GM23338 (cell line): ENCODE measurements at regions not wholly inside any gene's neighbourhood (a gene's known extent, or its start where the extent isn't known, plus 50 kb on each side); places are given as distances from the start of the nearest gene placed in this dataset.

ENCODE experiments used
- ATAC-seq: fragments of 200-7000 bp; cut with Tn5 transposase; 3 replicates; pipeline ENCODE4 v1.9.1; 2020
- DNase-seq: peaks from one replicate; pipeline ENCODE4 v3.0.0-alpha.2; 2015; ENCODE audit warnings: low spot score
- H2AFZ ChIP-seq: fragments of 200-600 bp; sonication (generic); 2 replicates; pipeline ENCODE4 v1.8.0; 2016; ENCODE audit warnings: antibody characterized with exemption, mild to moderate bottlenecking, moderate library complexity
- H3F3A ChIP-seq: fragments of 200-600 bp; sonication (generic); replicated peaks from 2 replicates; pipeline ENCODE4 v1.8.0; 2017; ENCODE audit warnings: antibody characterized with exemption, mixed run types, low read depth
- H3K27ac ChIP-seq: fragments of 200-600 bp; sonication (generic); 2 replicates; pipeline ENCODE4 v1.6.1; 2016; ENCODE audit warnings: low read depth
- H3K27me3 ChIP-seq: fragments of 200-600 bp; sonication (generic); 2 replicates; pipeline ENCODE4 v1.8.0; 2016; ENCODE audit warnings: mild to moderate bottlenecking, mixed run types, moderate library complexity; ENCODE audit not compliant: insufficient read depth
- H3K36me3 ChIP-seq: fragments of 200-600 bp; sonication (generic); 2 replicates; pipeline ENCODE4 v1.8.0; 2016; ENCODE audit warnings: mild to moderate bottlenecking; ENCODE audit not compliant: insufficient read depth
- H3K4me1 ChIP-seq: fragments of 200-600 bp; sonication (generic); 2 replicates; pipeline ENCODE4 v1.8.0; 2016; ENCODE audit warnings: mild to moderate bottlenecking, moderate library complexity; ENCODE audit not compliant: insufficient read depth
- H3K4me2 ChIP-seq: fragments of 200-600 bp; sonication (generic); 2 replicates; pipeline ENCODE4 v1.7.1; 2017; ENCODE audit warnings: mixed run types
- H3K4me3 ChIP-seq: fragments of 200-600 bp; sonication (generic); 2 replicates; pipeline ENCODE4 v1.6.1; 2016; ENCODE audit warnings: mixed run types
- H3K79me2 ChIP-seq: fragments of 200-600 bp; sonication (generic); replicated peaks from 2 replicates; pipeline ENCODE4 v1.8.0; 2017; ENCODE audit warnings: mild to moderate bottlenecking; ENCODE audit not compliant: insufficient read depth
- H3K9me2 ChIP-seq: fragments of 200-600 bp; sonication (generic); 2 replicates; pipeline ENCODE4 v1.8.0; 2017; ENCODE audit not compliant: insufficient read depth
- H4K20me1 ChIP-seq: fragments of 200-600 bp; sonication (generic); replicated peaks from 2 replicates; pipeline ENCODE4 v1.8.0; 2017; ENCODE audit warnings: mild to moderate bottlenecking; ENCODE audit not compliant: insufficient read depth
- H3K27ac Mint-ChIP-seq: 2 replicates; pipeline ENCODE4 v1.8.0; 2020; ENCODE audit warnings: inconsistent platforms, mild to moderate bottlenecking, moderate library complexity, mixed read lengths
- H3K27me3 Mint-ChIP-seq: 3 replicates; pipeline ENCODE4 v1.8.0; 2022; ENCODE audit warnings: low read depth, mild to moderate bottlenecking, moderate library complexity, mixed read lengths, inconsistent platforms; ENCODE audit not compliant: insufficient read depth, poor library complexity
- H3K36me3 Mint-ChIP-seq: 3 replicates; pipeline ENCODE4 v1.8.0; 2021; ENCODE audit warnings: low read depth, mild to moderate bottlenecking, inconsistent platforms, moderate library complexity, mixed read lengths
- H3K4me1 Mint-ChIP-seq: 3 replicates; pipeline ENCODE4 v1.8.0; 2020; ENCODE audit warnings: mild to moderate bottlenecking, inconsistent platforms, mixed read lengths
- H3K4me3 Mint-ChIP-seq: 3 replicates; pipeline ENCODE4 v1.8.0; 2021; ENCODE audit warnings: moderate library complexity, mild to moderate bottlenecking, inconsistent platforms, mixed read lengths
- H3K9me3 Mint-ChIP-seq: 3 replicates; pipeline ENCODE4 v1.8.0; 2020; ENCODE audit warnings: moderate library complexity, mild to moderate bottlenecking, inconsistent platforms, mixed read lengths
- CREB1 ChIP-seq: fragments of 250-450 bp; sonication (Bioruptor Pico); IDR thresholded peaks from 2 replicates; pipeline ENCODE4 v1.5.0; 2020; ENCODE audit warnings: low read depth, mild to moderate bottlenecking, moderate library complexity
- EZH2phosphoT487 ChIP-seq: fragments of 200-600 bp; sonication (generic); IDR thresholded peaks from one replicate; pipeline ENCODE4 v1.8.1; 2018; ENCODE audit warnings: antibody characterized with exemption; ENCODE audit not compliant: unreplicated experiment
- JUNB ChIP-seq: IDR thresholded peaks from one replicate; pipeline ENCODE4 v1.6.1; 2016; ENCODE audit warnings: antibody characterized with exemption; ENCODE audit not compliant: unreplicated experiment
- NANOG ChIP-seq: IDR thresholded peaks from 2 replicates; pipeline ENCODE4 v1.6.1; 2016; ENCODE audit warnings: antibody characterized with exemption, borderline replicate concordance
- POLR2AphosphoS5 ChIP-seq: IDR thresholded peaks from 2 replicates; pipeline ENCODE4 v1.6.1; 2016; ENCODE audit warnings: antibody characterized with exemption, low read depth
- REST ChIP-seq: IDR thresholded peaks from one replicate; pipeline ENCODE4 v1.6.1; 2018; ENCODE audit warnings: antibody characterized with exemption; ENCODE audit not compliant: unreplicated experiment
- STAT1 ChIP-seq: IDR thresholded peaks from one replicate; pipeline ENCODE4 v1.6.1; 2016; ENCODE audit warnings: antibody characterized with exemption; ENCODE audit not compliant: unreplicated experiment
- ZNF114 ChIP-seq: fragments of 250-450 bp; sonication (Bioruptor Pico); IDR thresholded peaks from 2 replicates; pipeline ENCODE4 v1.5.0; 2020; ENCODE audit warnings: mild to moderate bottlenecking, moderate library complexity
- ZNF331 ChIP-seq: fragments of 250-450 bp; sonication (Bioruptor Pico); IDR thresholded peaks from 2 replicates; pipeline ENCODE4 v1.5.0; 2020; ENCODE audit warnings: low read depth, mild to moderate bottlenecking, moderate library complexity
- TF ChIP-seq, protein P1 (sequence below), 2 experiments: fragments of 200-600 bp in 1 of 2; sonication (generic) in 1 of 2; conservative IDR thresholded peaks; 2 replicates each; pipeline versions ENCODE4 v1.5.1 to v1.6.1; 2016 to 2017; ENCODE audit warnings: antibody characterized with exemption in 2 of 2, low read depth in 2 of 2, mild to moderate bottlenecking in 2 of 2, moderate library complexity in 1 of 2
- TF ChIP-seq, protein P2 (sequence below): IDR thresholded peaks from 2 replicates; pipeline ENCODE4 v1.6.1; 2016; ENCODE audit warnings: antibody characterized with exemption

GRCh38 chr12:84805474-84805858 is 107.1 kb downstream of the SLC6A15 start (continued):
- TF ChIP-seq, protein P1, sequence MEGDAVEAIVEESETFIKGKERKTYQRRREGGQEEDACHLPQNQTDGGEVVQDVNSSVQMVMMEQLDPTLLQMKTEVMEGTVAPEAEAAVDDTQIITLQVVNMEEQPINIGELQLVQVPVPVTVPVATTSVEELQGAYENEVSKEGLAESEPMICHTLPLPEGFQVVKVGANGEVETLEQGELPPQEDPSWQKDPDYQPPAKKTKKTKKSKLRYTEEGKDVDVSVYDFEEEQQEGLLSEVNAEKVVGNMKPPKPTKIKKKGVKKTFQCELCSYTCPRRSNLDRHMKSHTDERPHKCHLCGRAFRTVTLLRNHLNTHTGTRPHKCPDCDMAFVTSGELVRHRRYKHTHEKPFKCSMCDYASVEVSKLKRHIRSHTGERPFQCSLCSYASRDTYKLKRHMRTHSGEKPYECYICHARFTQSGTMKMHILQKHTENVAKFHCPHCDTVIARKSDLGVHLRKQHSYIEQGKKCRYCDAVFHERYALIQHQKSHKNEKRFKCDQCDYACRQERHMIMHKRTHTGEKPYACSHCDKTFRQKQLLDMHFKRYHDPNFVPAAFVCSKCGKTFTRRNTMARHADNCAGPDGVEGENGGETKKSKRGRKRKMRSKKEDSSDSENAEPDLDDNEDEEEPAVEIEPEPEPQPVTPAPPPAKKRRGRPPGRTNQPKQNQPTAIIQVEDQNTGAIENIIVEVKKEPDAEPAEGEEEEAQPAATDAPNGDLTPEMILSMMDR (conservative IDR thresholded peaks at IDR 0.05; ENCODE audit: low read depth in 2 of 2), result no peak
- TF ChIP-seq NANOG (peak; percentile 73; the same call in 1 of the 2 replicates), JUNB (no peak), EZH2phosphoT487 (no peak), POLR2AphosphoS5 (peak; percentile 90), ZNF114 (CRISPR knock-in tag) (no peak)

DNA sequence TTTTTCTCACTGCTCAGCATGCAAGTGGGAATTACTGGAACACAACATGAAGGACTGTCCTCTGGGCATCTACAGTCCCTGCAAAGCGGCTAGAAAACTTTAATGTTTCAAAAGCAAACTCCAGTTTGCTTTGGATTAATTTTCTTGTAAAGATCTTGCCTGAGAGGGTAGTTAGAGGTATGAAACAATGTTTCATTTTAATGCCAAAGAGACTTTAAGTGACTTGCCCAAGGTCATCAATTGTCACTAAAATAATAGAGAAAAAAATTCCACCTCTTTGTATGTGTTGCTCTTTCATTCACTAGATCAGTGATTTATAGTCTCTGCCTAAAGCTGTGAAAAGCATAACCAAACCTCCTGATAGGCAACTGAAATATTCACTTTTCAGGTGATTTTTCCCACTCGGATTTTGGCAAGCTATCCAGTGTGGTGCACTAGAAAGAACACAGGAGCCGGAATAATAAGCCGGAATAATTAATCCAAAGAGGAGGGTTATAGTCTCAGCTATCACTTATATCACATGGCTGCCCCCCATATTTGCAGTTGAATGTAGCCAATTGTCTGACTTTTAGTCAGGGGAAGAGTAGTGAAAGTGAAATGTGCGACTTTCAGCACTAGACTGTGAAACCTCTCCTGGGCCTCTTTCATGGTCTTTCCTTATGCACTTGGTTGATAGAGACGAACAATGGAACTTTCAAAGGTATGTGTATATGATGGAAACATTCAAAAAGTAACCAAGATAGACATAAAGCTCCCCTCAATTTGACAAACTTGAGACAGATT is 107.7 kb downstream of the SLC6A15 start:
- peaks cover 14% of the 10 kb centered on the region for H3K4me1 ChIP-seq
- Mint-ChIP-seq H3K27ac (no peak overlapping the region), H3K27me3 (peaks cover 64% of the 10 kb centered on the region), H3K36me3 (no peaks in the 10 kb centered on the region), H3K4me1 (peaks cover 22% of the 10 kb centered on the region), H3K9me3 (no peaks in the 10 kb centered on the region), H3K4me3 (no peak overlapping the region)
- TF ChIP-seq CREB1 (CRISPR knock-in tag), result no peak
- peaks cover 88% of the 10 kb centered on the region for H3K27me3 ChIP-seq
- no peaks in the 10 kb centered on the region for H3K36me3 ChIP-seq
- no peaks in the 10 kb centered on the region; the same call in 1 of the 2 replicates for H4K20me1 ChIP-seq
- no peaks in the 10 kb centered on the region for H3K79me2 ChIP-seq
- H3K4me2 ChIP-seq, result 0 out of 2 replicates have a peak overlapping the region, but pooled peaks have one; percentile 1
- no peaks in the 10 kb centered on the region for H3F3A ChIP-seq
- H3K9me2 ChIP-seq, result no peaks in the 10 kb centered on the region
- no peak overlapping the region for H3K27ac ChIP-seq
- H2AFZ ChIP-seq, result no peak overlapping the region
- peak; percentile 5 for DNase-seq
- H3K4me3 ChIP-seq, result no peak overlapping the region
- ATAC-seq, result peak; percentile 54

DNA sequence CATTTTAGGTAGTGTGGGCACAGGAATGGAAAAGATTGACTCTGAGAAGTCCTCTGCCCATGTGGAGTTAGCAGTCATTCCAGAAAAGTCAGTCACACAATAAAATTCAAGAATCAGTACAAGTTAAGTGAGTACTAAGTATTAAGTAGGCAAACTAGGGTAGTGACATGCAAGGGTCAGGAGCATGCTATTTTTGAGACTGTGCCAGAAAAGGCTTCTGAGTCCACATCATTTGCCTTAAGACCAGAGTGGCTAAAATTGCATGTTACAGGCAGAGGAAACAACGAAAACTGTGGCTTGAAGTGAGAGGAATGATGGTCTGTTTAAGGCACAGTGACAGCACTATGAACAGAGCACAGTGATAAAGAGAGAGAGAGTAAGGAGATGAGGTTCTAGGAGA is 108.9 kb downstream of the SLC6A15 start:
- no peaks in the 10 kb centered on the region for H3K9me3 Mint-ChIP-seq
- TF ChIP-seq EZH2phosphoT487 (no peak), JUNB (no peak), REST (no peak), STAT1 (no peak), ZNF331 (CRISPR knock-in tag) (no peak)
- TF ChIP-seq, protein P2, sequence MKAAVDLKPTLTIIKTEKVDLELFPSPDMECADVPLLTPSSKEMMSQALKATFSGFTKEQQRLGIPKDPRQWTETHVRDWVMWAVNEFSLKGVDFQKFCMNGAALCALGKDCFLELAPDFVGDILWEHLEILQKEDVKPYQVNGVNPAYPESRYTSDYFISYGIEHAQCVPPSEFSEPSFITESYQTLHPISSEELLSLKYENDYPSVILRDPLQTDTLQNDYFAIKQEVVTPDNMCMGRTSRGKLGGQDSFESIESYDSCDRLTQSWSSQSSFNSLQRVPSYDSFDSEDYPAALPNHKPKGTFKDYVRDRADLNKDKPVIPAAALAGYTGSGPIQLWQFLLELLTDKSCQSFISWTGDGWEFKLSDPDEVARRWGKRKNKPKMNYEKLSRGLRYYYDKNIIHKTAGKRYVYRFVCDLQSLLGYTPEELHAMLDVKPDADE, result no peak

More for the DNA sequence above, 108.9 kb downstream of the SLC6A15 start:
- H3K27ac ChIP-seq, result no peak overlapping the region
- no peaks in the 10 kb centered on the region for H3K79me2 ChIP-seq
- no peak overlapping the region for H3K27ac Mint-ChIP-seq
- peaks cover 14% of the 10 kb centered on the region for H3K4me1 ChIP-seq
- H3K9me2 ChIP-seq, result no peaks in the 10 kb centered on the region
- peaks cover 76% of the 10 kb centered on the region for H3K27me3 ChIP-seq
- no peaks in the 10 kb centered on the region for H3K36me3 Mint-ChIP-seq
- H3K4me3 Mint-ChIP-seq, result no peak overlapping the region
- peaks cover 22% of the 10 kb centered on the region for H3K4me1 Mint-ChIP-seq
- H3F3A ChIP-seq, result no peaks in the 10 kb centered on the region
- H3K27me3 Mint-ChIP-seq, result peaks cover 58% of the 10 kb centered on the region
- no peaks in the 10 kb centered on the region for H3K36me3 ChIP-seq
- ATAC-seq (no peak), DNase-seq (no peak)
- H3K4me3 ChIP-seq, result no peak overlapping the region
- no peak overlapping the region for H2AFZ ChIP-seq
- H4K20me1 ChIP-seq, result no peaks in the 10 kb centered on the region; the same call in 1 of the 2 replicates
- no peak overlapping the region for H3K4me2 ChIP-seq
